Transverse colon (tissue), 4 donors: ENCODE measurements at regions not wholly inside any gene's neighbourhood (a gene's known extent, or its start where the extent isn't known, plus 50 kb on each side); places are given as distances from the start of the nearest gene placed in this dataset.

ENCODE experiments used
- CTCF ChIP-seq, 5 experiments: fragments of 200-600 bp in 3 of 5; fragments of 450-650 bp in 2 of 5; sonication (generic) in 3 of 5; IDR thresholded peaks; 1 replicate in 2 of 5; 2 replicates in 3 of 5; pipeline ENCODE4 v1.5.1; 2016 to 2017; ENCODE audit warnings: antibody characterized with exemption in 5 of 5, inconsistent platforms in 3 of 5, mild to moderate bottlenecking in 2 of 5, moderate library complexity in 1 of 5
- EP300 ChIP-seq: sonication (generic); formaldehyde crosslinking; IDR thresholded peaks from one replicate; pipeline ENCODE4 v1.6.1; 2017; ENCODE audit warnings: antibody characterized with exemption, low read depth
- POLR2A ChIP-seq: fragments of 450-650 bp; IDR thresholded peaks from one replicate; pipeline ENCODE4 v1.6.1; 2016; ENCODE audit warnings: antibody characterized with exemption, mild to moderate bottlenecking, moderate library complexity
- POLR2AphosphoS5 ChIP-seq, 3 donors: sonication (generic); formaldehyde crosslinking; IDR thresholded peaks; one replicate each; pipeline ENCODE4 v1.6.1; 2016; ENCODE audit warnings: antibody characterized with exemption in 3 of 3

GRCh38 chr13:112178769-112179168 lies 111.8 kb downstream of the SOX1 start:
- TF ChIP-seq CTCF (IDR thresholded peaks at IDR 0.05): no peak
- TF ChIP-seq POLR2A: no peak
- TF ChIP-seq EP300: no peak
- no peak for TF ChIP-seq POLR2AphosphoS5 (IDR thresholded peaks at IDR 0.05)
